GM23338 (cell line): ENCODE measurements at regions not wholly inside any gene's neighbourhood (a gene's known extent, or its start where the extent isn't known, plus 50 kb on each side); places are given as distances from the start of the nearest gene placed in this dataset.

Source experiments
- ATAC-seq: fragments of 200-7000 bp; cut with Tn5 transposase; 3 replicates; pipeline ENCODE4 v1.9.1; 2020
- DNase-seq: peaks from one replicate; pipeline ENCODE4 v3.0.0-alpha.2; 2015; ENCODE audit warnings: low spot score
- H2AFZ ChIP-seq: fragments of 200-600 bp; sonication (generic); 2 replicates; pipeline ENCODE4 v1.8.0; 2016; ENCODE audit warnings: antibody characterized with exemption, mild to moderate bottlenecking, moderate library complexity
- H3F3A ChIP-seq: fragments of 200-600 bp; sonication (generic); replicated peaks from 2 replicates; pipeline ENCODE4 v1.8.0; 2017; ENCODE audit warnings: antibody characterized with exemption, mixed run types, low read depth
- H3K27ac ChIP-seq: fragments of 200-600 bp; sonication (generic); 2 replicates; pipeline ENCODE4 v1.6.1; 2016; ENCODE audit warnings: low read depth
- H3K27me3 ChIP-seq: fragments of 200-600 bp; sonication (generic); 2 replicates; pipeline ENCODE4 v1.8.0; 2016; ENCODE audit warnings: mild to moderate bottlenecking, mixed run types, moderate library complexity; ENCODE audit not compliant: insufficient read depth
- H3K36me3 ChIP-seq: fragments of 200-600 bp; sonication (generic); 2 replicates; pipeline ENCODE4 v1.8.0; 2016; ENCODE audit warnings: mild to moderate bottlenecking; ENCODE audit not compliant: insufficient read depth
- H3K4me1 ChIP-seq: fragments of 200-600 bp; sonication (generic); 2 replicates; pipeline ENCODE4 v1.8.0; 2016; ENCODE audit warnings: mild to moderate bottlenecking, moderate library complexity; ENCODE audit not compliant: insufficient read depth
- H3K4me2 ChIP-seq: fragments of 200-600 bp; sonication (generic); 2 replicates; pipeline ENCODE4 v1.7.1; 2017; ENCODE audit warnings: mixed run types
- H3K4me3 ChIP-seq: fragments of 200-600 bp; sonication (generic); 2 replicates; pipeline ENCODE4 v1.6.1; 2016; ENCODE audit warnings: mixed run types
- H3K79me2 ChIP-seq: fragments of 200-600 bp; sonication (generic); replicated peaks from 2 replicates; pipeline ENCODE4 v1.8.0; 2017; ENCODE audit warnings: mild to moderate bottlenecking; ENCODE audit not compliant: insufficient read depth
- H3K9me2 ChIP-seq: fragments of 200-600 bp; sonication (generic); 2 replicates; pipeline ENCODE4 v1.8.0; 2017; ENCODE audit not compliant: insufficient read depth
- H4K20me1 ChIP-seq: fragments of 200-600 bp; sonication (generic); replicated peaks from 2 replicates; pipeline ENCODE4 v1.8.0; 2017; ENCODE audit warnings: mild to moderate bottlenecking; ENCODE audit not compliant: insufficient read depth
- H3K27ac Mint-ChIP-seq: 2 replicates; pipeline ENCODE4 v1.8.0; 2020; ENCODE audit warnings: inconsistent platforms, mild to moderate bottlenecking, moderate library complexity, mixed read lengths
- H3K27me3 Mint-ChIP-seq: 3 replicates; pipeline ENCODE4 v1.8.0; 2022; ENCODE audit warnings: low read depth, mild to moderate bottlenecking, moderate library complexity, mixed read lengths, inconsistent platforms; ENCODE audit not compliant: insufficient read depth, poor library complexity
- H3K36me3 Mint-ChIP-seq: 3 replicates; pipeline ENCODE4 v1.8.0; 2021; ENCODE audit warnings: low read depth, mild to moderate bottlenecking, inconsistent platforms, moderate library complexity, mixed read lengths
- H3K4me1 Mint-ChIP-seq: 3 replicates; pipeline ENCODE4 v1.8.0; 2020; ENCODE audit warnings: mild to moderate bottlenecking, inconsistent platforms, mixed read lengths
- H3K4me3 Mint-ChIP-seq: 3 replicates; pipeline ENCODE4 v1.8.0; 2021; ENCODE audit warnings: moderate library complexity, mild to moderate bottlenecking, inconsistent platforms, mixed read lengths
- H3K9me3 Mint-ChIP-seq: 3 replicates; pipeline ENCODE4 v1.8.0; 2020; ENCODE audit warnings: moderate library complexity, mild to moderate bottlenecking, inconsistent platforms, mixed read lengths
- CREB1 ChIP-seq: fragments of 250-450 bp; sonication (Bioruptor Pico); IDR thresholded peaks from 2 replicates; pipeline ENCODE4 v1.5.0; 2020; ENCODE audit warnings: low read depth, mild to moderate bottlenecking, moderate library complexity
- CTCF ChIP-seq, 2 experiments: fragments of 200-600 bp in 1 of 2; sonication (generic) in 1 of 2; conservative IDR thresholded peaks; 2 replicates each; pipeline versions ENCODE4 v1.5.1 to v1.6.1; 2016 to 2017; ENCODE audit warnings: antibody characterized with exemption in 2 of 2, low read depth in 2 of 2, mild to moderate bottlenecking in 2 of 2, moderate library complexity in 1 of 2
- ETS1 ChIP-seq: IDR thresholded peaks from 2 replicates; pipeline ENCODE4 v1.6.1; 2016; ENCODE audit warnings: antibody characterized with exemption
- EZH2 ChIP-seq: fragments of 200-600 bp; sonication (generic); IDR thresholded peaks from one replicate; pipeline ENCODE4 v1.8.0; 2017; ENCODE audit warnings: antibody characterized with exemption, mild to moderate bottlenecking, low read depth; ENCODE audit not compliant: unreplicated experiment
- JUNB ChIP-seq: IDR thresholded peaks from one replicate; pipeline ENCODE4 v1.6.1; 2016; ENCODE audit warnings: antibody characterized with exemption; ENCODE audit not compliant: unreplicated experiment
- POLR2AphosphoS5 ChIP-seq: IDR thresholded peaks from 2 replicates; pipeline ENCODE4 v1.6.1; 2016; ENCODE audit warnings: antibody characterized with exemption, low read depth
- REST ChIP-seq: IDR thresholded peaks from one replicate; pipeline ENCODE4 v1.6.1; 2018; ENCODE audit warnings: antibody characterized with exemption; ENCODE audit not compliant: unreplicated experiment
- STAT1 ChIP-seq: IDR thresholded peaks from one replicate; pipeline ENCODE4 v1.6.1; 2016; ENCODE audit warnings: antibody characterized with exemption; ENCODE audit not compliant: unreplicated experiment
- ZNF114 ChIP-seq: fragments of 250-450 bp; sonication (Bioruptor Pico); IDR thresholded peaks from 2 replicates; pipeline ENCODE4 v1.5.0; 2020; ENCODE audit warnings: mild to moderate bottlenecking, moderate library complexity
- ZNF331 ChIP-seq: fragments of 250-450 bp; sonication (Bioruptor Pico); IDR thresholded peaks from 2 replicates; pipeline ENCODE4 v1.5.0; 2020; ENCODE audit warnings: low read depth, mild to moderate bottlenecking, moderate library complexity

- no peak for TF ChIP-seq ETS1
Observed at GRCh38 chr18:64918851-64919250, 770.0 kb upstream of the LINC00305 start (continued).

- peaks cover 14% of the 10 kb centered on the region; the same call in 2 of the 3 replicates for H3K36me3 Mint-ChIP-seq
- H3K27me3 ChIP-seq, result no peaks in the 10 kb centered on the region
- H3K27ac ChIP-seq, result no peak overlapping the region
- DNase-seq (no peak), ATAC-seq (no peak)
- H3K4me1 ChIP-seq, result no peaks in the 10 kb centered on the region
- no peak overlapping the region for H2AFZ ChIP-seq
- no peak overlapping the region for H3K27ac Mint-ChIP-seq
- no peak overlapping the region for H3K4me3 Mint-ChIP-seq
- no peak overlapping the region for H3K4me3 ChIP-seq
- no peaks in the 10 kb centered on the region for H3K4me1 Mint-ChIP-seq
- no peaks in the 10 kb centered on the region for H4K20me1 ChIP-seq
- H3K27me3 Mint-ChIP-seq, result peaks cover 1% of the 10 kb centered on the region
- H3K9me2 ChIP-seq, result no peaks in the 10 kb centered on the region
- H3K79me2 ChIP-seq, result no peaks in the 10 kb centered on the region
- TF ChIP-seq CTCF (conservative IDR thresholded peaks at IDR 0.05; ENCODE audit: low read depth in 2 of 2) (no peak), ETS1 (no peak)
- H3K9me3 Mint-ChIP-seq, result peaks cover 22% of the 10 kb centered on the region
- H3K36me3 ChIP-seq, result no peaks in the 10 kb centered on the region
- H3F3A ChIP-seq, result no peaks in the 10 kb centered on the region
- H3K4me2 ChIP-seq, result no peak overlapping the region
Observed at GRCh38 chr18:64893349-64893748, 744.5 kb upstream of the LINC00305 start.

- Histone ChIP-seq H3K27ac (no peak overlapping the region), H3K79me2 (no peaks in the 10 kb centered on the region), H3K4me1 (no peaks in the 10 kb centered on the region), H3K4me2 (no peak overlapping the region), H3K9me2 (no peaks in the 10 kb centered on the region), H3K36me3 (no peaks in the 10 kb centered on the region), H2AFZ (0 out of 2 replicates have a peak overlapping the region, but pooled peaks have one; percentile 9), H3K4me3 (no peak overlapping the region), H3K27me3 (no peaks in the 10 kb centered on the region), H3F3A (no peaks in the 10 kb centered on the region), H4K20me1 (no peaks in the 10 kb centered on the region)
- no peak for TF ChIP-seq STAT1
- TF ChIP-seq POLR2AphosphoS5, result no peak
- TF ChIP-seq REST, result no peak
- TF ChIP-seq ZNF114 (CRISPR knock-in tag), result no peak
- TF ChIP-seq EZH2, result no peak
- no peak for TF ChIP-seq JUNB
- no peak for TF ChIP-seq ZNF331 (CRISPR knock-in tag)
- TF ChIP-seq CREB1 (CRISPR knock-in tag), result no peak
- no peak for TF ChIP-seq CTCF (conservative IDR thresholded peaks at IDR 0.05; ENCODE audit: low read depth in 2 of 2)
- Mint-ChIP-seq H3K27ac (no peak overlapping the region), H3K27me3 (no peaks in the 10 kb centered on the region), H3K4me3 (no peak overlapping the region), H3K4me1 (no peaks in the 10 kb centered on the region), H3K9me3 (peaks cover 18% of the 10 kb centered on the region), H3K36me3 (peaks cover 11% of the 10 kb centered on the region; the same call in 2 of the 3 replicates)
- no peak for ATAC-seq
- no peak for DNase-seq
Observed at GRCh38 chr18:64888956-64889355, 740.1 kb upstream of the LINC00305 start.
